ENCODE measurements at regions not wholly inside any gene's neighbourhood (a gene's known extent, or its start where the extent isn't known, plus 50 kb on each side); places are given as distances from the start of the nearest gene placed in this dataset.

GRCh38 chr9:84500826-84501225, 160.3 kb upstream of the SLC28A3 start:
- DNase-seq (ENCODE audit: low read depth) = no peak
- no peak for TF ChIP-seq CTCF (conservative IDR thresholded peaks at IDR 0.05; ENCODE audit: low read depth, low read length)
- H3K4me3 ChIP-seq (ENCODE audit: low read length) = no peak overlapping the region

- no peak for TF ChIP-seq CTCF (conservative IDR thresholded peaks at IDR 0.05; ENCODE audit: low read depth, low read length)
- DNase-seq (ENCODE audit: low read depth) = no peak
- H3K4me3 ChIP-seq (ENCODE audit: low read length) = no peak overlapping the region
Observed at GRCh38 chr9:84501587-84501986, 161.0 kb upstream of the SLC28A3 start.

DNA sequence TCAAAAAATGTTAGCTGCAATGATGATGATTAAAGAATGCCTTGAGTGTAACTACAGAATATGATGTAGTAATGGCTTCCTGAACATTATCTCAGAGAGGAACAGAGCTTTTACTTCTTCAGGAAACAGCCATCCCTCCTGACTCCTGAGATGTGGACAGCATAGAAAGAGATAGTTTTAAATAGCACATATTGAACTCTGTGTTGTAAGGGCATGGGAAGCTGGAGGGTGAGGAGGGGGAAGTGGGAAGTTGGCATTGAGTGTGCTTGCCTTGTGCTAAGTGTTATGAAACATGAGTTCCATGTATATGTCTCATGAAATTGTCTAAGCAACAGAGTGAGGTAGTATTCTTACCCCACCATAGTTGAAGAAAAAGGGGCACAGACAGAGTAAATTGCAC, 161.5 kb upstream of the SLC28A3 start:
- DNase-seq (ENCODE audit: low read depth) = no peak
- no peak overlapping the region for H3K4me3 ChIP-seq (ENCODE audit: low read length)
- TF ChIP-seq CTCF (conservative IDR thresholded peaks at IDR 0.05; ENCODE audit: low read depth, low read length) = no peak

GRCh38 chr9:84504360-84504759, 163.8 kb upstream of the SLC28A3 start:
- no peak overlapping the region for H3K4me3 ChIP-seq (ENCODE audit: low read length)
- no peak for DNase-seq (ENCODE audit: low read depth)
- no peak for TF ChIP-seq CTCF (conservative IDR thresholded peaks at IDR 0.05; ENCODE audit: low read depth, low read length)

- no peak overlapping the region for H3K4me3 ChIP-seq (ENCODE audit: low read length)
- no peak for TF ChIP-seq CTCF (conservative IDR thresholded peaks at IDR 0.05; ENCODE audit: low read depth, low read length)
Observed at GRCh38 chr9:84511651-84512050, 157.9 kb upstream of the NTRK2 start.

DNA sequence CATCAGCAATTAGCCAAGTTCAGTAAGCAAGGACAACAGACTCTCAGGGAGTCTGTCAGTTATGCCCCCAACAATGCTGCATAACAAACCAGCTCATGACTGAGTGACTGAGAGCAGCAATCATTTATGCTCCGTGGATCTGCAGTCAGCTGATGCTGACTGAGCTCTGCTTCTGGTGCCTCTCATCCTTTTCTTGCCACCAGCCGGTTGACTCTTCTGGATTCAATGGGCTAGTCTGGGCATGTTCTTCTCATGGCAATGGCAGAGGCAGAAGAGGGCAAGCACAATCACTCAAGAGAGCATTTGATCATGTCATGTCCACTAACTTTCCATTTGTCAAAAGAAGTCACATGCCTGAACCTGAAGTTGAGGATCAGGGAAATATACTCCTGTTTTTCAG, 157.0 kb upstream of the NTRK2 start:
- no peak for TF ChIP-seq CTCF (conservative IDR thresholded peaks at IDR 0.05; ENCODE audit: low read depth, low read length)
- H3K4me3 ChIP-seq (ENCODE audit: low read length) = no peak overlapping the region
- no peak for DNase-seq (ENCODE audit: low read depth)

More at GRCh38 chr9:84511651-84512050, 157.9 kb upstream of the NTRK2 start:
- no peak for DNase-seq (ENCODE audit: low read depth)

DNA sequence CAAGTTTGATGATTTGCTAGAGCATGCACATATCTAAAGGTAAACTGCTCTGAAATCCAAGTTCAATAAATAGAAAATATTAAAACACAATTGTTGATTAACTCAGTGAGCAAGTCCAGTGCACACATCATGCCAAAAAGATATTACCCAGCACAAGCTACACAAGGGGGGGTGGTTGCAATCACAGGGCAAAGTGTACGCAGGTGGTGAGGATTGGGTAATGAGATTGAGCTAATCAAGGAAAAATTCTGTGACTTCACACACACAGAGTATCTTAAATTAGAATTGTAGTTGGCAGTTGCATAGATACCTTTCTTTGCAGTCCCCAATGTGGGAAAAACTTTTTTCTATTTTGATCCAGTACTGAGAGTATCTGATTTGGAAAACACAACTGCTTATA, 156.1 kb upstream of the NTRK2 start:
- DNase-seq (ENCODE audit: low read depth) = no peak
- no peak overlapping the region for H3K4me3 ChIP-seq (ENCODE audit: low read length)
- TF ChIP-seq CTCF (conservative IDR thresholded peaks at IDR 0.05; ENCODE audit: low read depth, low read length) = no peak

Measured in retinal pigment epithelial cell (primary cell).